H9 (cell line): ENCODE measurements at regions not wholly inside any gene's neighbourhood (a gene's known extent, or its start where the extent isn't known, plus 50 kb on each side); places are given as distances from the start of the nearest gene placed in this dataset.

Source experiments
- DNase-seq: peaks from one replicate; pipeline ENCODE4 v3.0.0-alpha.2; 2017
- H2AFZ ChIP-seq: one replicate; pipeline ENCODE4 v1.6.1; 2013; ENCODE audit warnings: mild to moderate bottlenecking, low read length, control low read depth, moderate library complexity
- H2AK5ac ChIP-seq: 2 replicates; pipeline ENCODE4 v1.6.1; 2013; ENCODE audit warnings: low read length, control low read depth, mixed read lengths; ENCODE audit not compliant: insufficient read length
- H2BK120ac ChIP-seq: one replicate; pipeline ENCODE4 v1.6.1; 2013; ENCODE audit warnings: low read depth, mild to moderate bottlenecking, low read length, control low read depth, inconsistent platforms; ENCODE audit not compliant: poor library complexity, severe bottlenecking
- H2BK12ac ChIP-seq: 2 replicates; pipeline ENCODE4 v1.6.1; 2013; ENCODE audit warnings: low read length, control low read depth, mixed read lengths, low read depth; ENCODE audit not compliant: insufficient read length
- H2BK15ac ChIP-seq: 2 replicates; pipeline ENCODE4 v1.6.1; 2013; ENCODE audit warnings: low read depth, low read length, control low read depth
- H2BK20ac ChIP-seq: one replicate; pipeline ENCODE4 v1.6.1; 2013; ENCODE audit warnings: low read depth, mild to moderate bottlenecking, low read length, control low read depth, inconsistent platforms; ENCODE audit not compliant: poor library complexity, severe bottlenecking
- H2BK5ac ChIP-seq: 2 replicates; pipeline ENCODE4 v1.6.1; 2013; ENCODE audit warnings: low read length, control low read depth, mixed read lengths; ENCODE audit not compliant: insufficient read length
- H3K14ac ChIP-seq: 2 replicates; pipeline ENCODE4 v1.6.1; 2013; ENCODE audit warnings: low read length, control low read depth; ENCODE audit not compliant: insufficient read depth
- H3K18ac ChIP-seq: 2 replicates; pipeline ENCODE4 v1.6.1; 2013; ENCODE audit warnings: low read depth, mild to moderate bottlenecking, mixed read lengths, low read length, control low read depth; ENCODE audit not compliant: insufficient read length
- H3K23ac ChIP-seq: 2 replicates; pipeline ENCODE4 v1.6.1; 2013; ENCODE audit warnings: low read length, control low read depth, mixed read lengths, low read depth; ENCODE audit not compliant: insufficient read length
- H3K23me2 ChIP-seq: 2 replicates; pipeline ENCODE4 v1.6.1; 2013; ENCODE audit warnings: low read depth, mild to moderate bottlenecking, mixed read lengths, low read length, control low read depth; ENCODE audit not compliant: insufficient read length, poor library complexity, severe bottlenecking
- H3K27ac ChIP-seq: 2 replicates; pipeline ENCODE4 v1.5.1; 2013; ENCODE audit warnings: low read length, control low read depth, mixed read lengths, low read depth; ENCODE audit not compliant: insufficient read length
- H3K27me3 ChIP-seq: 2 replicates; pipeline ENCODE4 v1.6.1; 2013; ENCODE audit warnings: low read length, control low read depth, inconsistent platforms; ENCODE audit not compliant: insufficient read depth
- H3K4ac ChIP-seq: 2 replicates; pipeline ENCODE4 v1.6.1; 2013; ENCODE audit warnings: low read depth, mild to moderate bottlenecking, control low read depth, inconsistent platforms, low read length, moderate library complexity
- H3K4me1 ChIP-seq: 2 replicates; pipeline ENCODE4 v1.6.1; 2013; ENCODE audit warnings: low read length, control low read depth, inconsistent platforms; ENCODE audit not compliant: insufficient read depth
- H3K4me2 ChIP-seq: 2 replicates; pipeline ENCODE4 v1.6.1; 2013; ENCODE audit warnings: low read length, control low read depth, mixed read lengths; ENCODE audit not compliant: insufficient read length, insufficient read depth
- H3K56ac ChIP-seq: 2 replicates; pipeline ENCODE4 v1.6.1; 2013; ENCODE audit warnings: low read depth, mild to moderate bottlenecking, mixed read lengths, low read length, control low read depth; ENCODE audit not compliant: insufficient read length
- H3K79me1 ChIP-seq: 2 replicates; pipeline ENCODE4 v1.6.1; 2013; ENCODE audit warnings: low read depth, mild to moderate bottlenecking, moderate library complexity, low read length, control low read depth, inconsistent platforms; ENCODE audit not compliant: insufficient read depth, poor library complexity, severe bottlenecking
- H3K79me2 ChIP-seq: 2 replicates; pipeline ENCODE4 v1.6.1; 2013; ENCODE audit warnings: low read length, control low read depth, inconsistent platforms; ENCODE audit not compliant: insufficient read depth
- H3K9ac ChIP-seq: 2 replicates; pipeline ENCODE4 v1.6.1; 2013; ENCODE audit warnings: low read length, control low read depth, mixed read lengths; ENCODE audit not compliant: insufficient read length; ENCODE audit errors: extremely low read depth
- H3K9me3 ChIP-seq: one replicate; pipeline ENCODE4 v1.6.1; 2013; ENCODE audit warnings: low read depth, low read length, inconsistent platforms; ENCODE audit not compliant: control insufficient read depth
- H3T11ph ChIP-seq: one replicate; pipeline ENCODE4 v1.6.1; 2013; ENCODE audit warnings: mild to moderate bottlenecking, low read length, control low read depth, inconsistent platforms
- H4K20me1 ChIP-seq: one replicate; pipeline ENCODE4 v1.6.1; 2013; ENCODE audit not compliant: control insufficient read depth, insufficient read length, insufficient read depth
- H4K5ac ChIP-seq: 2 replicates; pipeline ENCODE4 v1.6.1; 2013; ENCODE audit warnings: low read depth, mild to moderate bottlenecking, mixed read lengths, low read length, control low read depth; ENCODE audit not compliant: insufficient read length
- H4K8ac ChIP-seq: replicated peaks from 2 replicates; pipeline ENCODE4 v1.6.1; 2013; ENCODE audit warnings: low read length, control low read depth, mixed read lengths, low read depth; ENCODE audit not compliant: insufficient read length
- H4K91ac ChIP-seq: 2 replicates; pipeline ENCODE4 v1.6.1; 2013; ENCODE audit warnings: low read depth, mild to moderate bottlenecking, moderate library complexity, mixed read lengths, low read length, control low read depth; ENCODE audit not compliant: insufficient read length
- H3K27ac Mint-ChIP-seq, 3 experiments: 2 replicates in 2 of 3; 3 replicates in 1 of 3; pipeline ENCODE4 v1.8.0; 2020 to 2021; ENCODE audit warnings: mixed read lengths in 3 of 3, mild to moderate bottlenecking in 1 of 3, moderate library complexity in 1 of 3
- H3K27me3 Mint-ChIP-seq: 2 replicates; pipeline ENCODE4 v1.8.0; 2021; ENCODE audit warnings: low read depth, mild to moderate bottlenecking, moderate library complexity, mixed read lengths
- H3K36me3 Mint-ChIP-seq, 3 experiments: 2 replicates in 2 of 3; 3 replicates in 1 of 3; pipeline ENCODE4 v1.8.0; 2020 to 2021; ENCODE audit warnings: low read depth in 3 of 3, mixed read lengths in 3 of 3; ENCODE audit not compliant: insufficient read depth in 1 of 3
- H3K4me1 Mint-ChIP-seq, 2 experiments: 2 replicates each; pipeline ENCODE4 v1.8.0; 2020; ENCODE audit warnings: mixed read lengths in 2 of 2
- H3K4me3 Mint-ChIP-seq, 2 experiments: 2 replicates in 1 of 2; 3 replicates in 1 of 2; pipeline ENCODE4 v1.8.0; 2020 to 2021; ENCODE audit warnings: mild to moderate bottlenecking in 2 of 2, mixed read lengths in 2 of 2, moderate library complexity in 1 of 2
- H3K9me3 Mint-ChIP-seq, 2 experiments: 2 replicates in 1 of 2; 3 replicates in 1 of 2; pipeline ENCODE4 v1.8.0; 2020; ENCODE audit warnings: mild to moderate bottlenecking in 2 of 2, mixed read lengths in 2 of 2, moderate library complexity in 1 of 2
- CTCF ChIP-seq: fragments of 200-600 bp; sonication (generic); conservative IDR thresholded peaks from 3 replicates; pipeline ENCODE4 v1.8.0; 2021; ENCODE audit warnings: antibody characterized with exemption, mild to moderate bottlenecking
- WGBS: extraction: QIAGEN DNeasy Blood & Tissue Kit; methylation state at CpG from one replicate; pipeline ENCODE4 v1.1.7; 2013; ENCODE audit warnings: missing lambda C conversion rate, low lambda C conversion rate, mixed read lengths; ENCODE audit not compliant: insufficient read length; ENCODE audit errors: extremely low coverage; 5-methylcytosine and 5-hydroxymethylcytosine counted together

- Histone ChIP-seq H3K14ac (no peak overlapping the region), H2BK120ac (no peak overlapping the region), H3K79me2 (no peaks in the 10 kb centered on the region), H3K4me1 (no peaks in the 10 kb centered on the region), H2BK20ac (no peak overlapping the region), H3K56ac (no peak overlapping the region), H3K4ac (no peak overlapping the region), H2BK12ac (no peak overlapping the region), H2AK5ac (no peak overlapping the region), H2BK5ac (no peak overlapping the region), H4K5ac (no peak overlapping the region), H4K8ac (no peak overlapping the region), H3K9me3 (no peaks in the 10 kb centered on the region), H3K4me2 (no peak overlapping the region), H3T11ph (no peak overlapping the region), H2BK15ac (no peak overlapping the region), H3K18ac (no peak overlapping the region), H4K20me1 (no peaks in the 10 kb centered on the region), H3K27me3 (no peaks in the 10 kb centered on the region), H2AFZ (no peak overlapping the region), H3K23ac (no peak overlapping the region), H3K79me1 (no peaks in the 10 kb centered on the region), H3K23me2 (no peaks in the 10 kb centered on the region), H4K91ac (no peak overlapping the region), H3K9ac (no peak overlapping the region), H3K27ac (no peak overlapping the region)
- no CpG with 5 or more reads among the region's 1 CpG for WGBS
- H3K36me3 Mint-ChIP-seq, result peaks cover 0 to 3% (median 2%) of the 10 kb centered on the region in 3 experiments; a peak in 2 of 7 replicates
- H3K27ac Mint-ChIP-seq, result no peak overlapping the region
- H3K4me1 Mint-ChIP-seq, result no peaks in the 10 kb centered on the region
- H3K4me3 Mint-ChIP-seq, result no peak overlapping the region
- no peak for DNase-seq
- no peaks in the 10 kb centered on the region; a peak in 1 of 5 replicates for H3K9me3 Mint-ChIP-seq
- no peak for TF ChIP-seq CTCF
- no peaks in the 10 kb centered on the region for H3K27me3 Mint-ChIP-seq
These were observed 70.9 kb upstream of the TGFBR2 start for GRCh38 chr3:30535525-30535924.
